ENCODE measurements at regions not wholly inside any gene's neighbourhood (a gene's known extent, or its start where the extent isn't known, plus 50 kb on each side); places are given as distances from the start of the nearest gene placed in this dataset.

DNA sequence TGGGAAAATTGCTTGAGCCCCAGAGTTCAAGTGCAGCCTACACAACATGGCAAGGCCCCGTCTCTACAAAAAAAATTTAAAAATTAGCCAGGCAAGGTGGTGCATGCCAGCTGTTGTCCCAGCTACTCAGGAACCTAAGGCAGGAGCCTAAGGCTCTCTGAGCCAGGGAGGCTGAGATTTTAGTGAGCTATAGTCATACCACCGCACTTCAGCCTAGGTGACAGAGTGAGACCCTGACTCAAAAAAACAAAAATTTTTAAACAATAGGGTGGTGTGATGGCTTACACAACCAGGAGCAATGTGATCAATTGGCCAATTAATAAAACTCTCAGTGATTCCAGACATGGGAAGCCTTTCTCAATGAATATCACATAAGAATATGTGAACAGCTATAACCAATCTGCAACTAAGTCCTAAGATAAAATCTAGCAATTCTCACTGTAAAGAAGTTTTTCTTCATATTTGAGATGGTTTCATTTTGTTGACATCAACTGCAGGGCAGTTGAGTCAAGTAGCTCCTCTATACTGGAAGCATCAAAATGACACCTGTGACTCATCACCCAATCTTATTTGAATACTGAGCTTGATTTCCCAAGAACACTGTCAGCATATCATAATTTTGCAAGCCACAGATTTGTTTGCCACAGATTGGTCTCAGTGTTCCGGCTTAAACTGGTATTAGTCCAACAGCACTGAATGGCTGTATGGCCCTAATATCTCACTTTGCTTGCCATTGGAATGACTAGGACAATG, 169.0 kb upstream of the GJE1 start:
- TF ChIP-seq, protein P1, sequence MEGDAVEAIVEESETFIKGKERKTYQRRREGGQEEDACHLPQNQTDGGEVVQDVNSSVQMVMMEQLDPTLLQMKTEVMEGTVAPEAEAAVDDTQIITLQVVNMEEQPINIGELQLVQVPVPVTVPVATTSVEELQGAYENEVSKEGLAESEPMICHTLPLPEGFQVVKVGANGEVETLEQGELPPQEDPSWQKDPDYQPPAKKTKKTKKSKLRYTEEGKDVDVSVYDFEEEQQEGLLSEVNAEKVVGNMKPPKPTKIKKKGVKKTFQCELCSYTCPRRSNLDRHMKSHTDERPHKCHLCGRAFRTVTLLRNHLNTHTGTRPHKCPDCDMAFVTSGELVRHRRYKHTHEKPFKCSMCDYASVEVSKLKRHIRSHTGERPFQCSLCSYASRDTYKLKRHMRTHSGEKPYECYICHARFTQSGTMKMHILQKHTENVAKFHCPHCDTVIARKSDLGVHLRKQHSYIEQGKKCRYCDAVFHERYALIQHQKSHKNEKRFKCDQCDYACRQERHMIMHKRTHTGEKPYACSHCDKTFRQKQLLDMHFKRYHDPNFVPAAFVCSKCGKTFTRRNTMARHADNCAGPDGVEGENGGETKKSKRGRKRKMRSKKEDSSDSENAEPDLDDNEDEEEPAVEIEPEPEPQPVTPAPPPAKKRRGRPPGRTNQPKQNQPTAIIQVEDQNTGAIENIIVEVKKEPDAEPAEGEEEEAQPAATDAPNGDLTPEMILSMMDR (IDR thresholded peaks at IDR 0.05; ENCODE audit: insufficient read depth, low read length, poor library complexity, severe bottlenecking), result no peak
- no peak for TF ChIP-seq EZH2phosphoT487 (conservative IDR thresholded peaks at IDR 0.05; ENCODE audit: low read length)
